Mucosa of stomach (tissue), 1 donor: ENCODE measurements at regions not wholly inside any gene's neighbourhood (a gene's known extent, or its start where the extent isn't known, plus 50 kb on each side); places are given as distances from the start of the nearest gene placed in this dataset.
"Not testable (repeated sequence)": the region's sequence is repeated elsewhere in the genome, so short reads cannot be mapped to it uniquely, and the experiment has no call there.

Experiments used
- H3K27me3 ChIP-seq: one replicate; pipeline ENCODE4 v1.7.0; 2013; ENCODE audit warnings: mild to moderate bottlenecking, low read length; ENCODE audit not compliant: control insufficient read depth, insufficient read depth
- H3K36me3 ChIP-seq: one replicate; pipeline ENCODE4 v1.7.0; 2013; ENCODE audit warnings: low read length; ENCODE audit not compliant: control insufficient read depth, insufficient read depth
- H3K4me1 ChIP-seq: one replicate; pipeline ENCODE4 v1.7.0; 2013; ENCODE audit warnings: mild to moderate bottlenecking, low read length; ENCODE audit not compliant: control insufficient read depth, insufficient read depth
- H3K4me3 ChIP-seq: one replicate; pipeline ENCODE4 v1.7.0; 2013; ENCODE audit warnings: low read length
- H3K9ac ChIP-seq: one replicate; pipeline ENCODE4 v1.7.0; 2013; ENCODE audit warnings: mild to moderate bottlenecking, low read length, moderate library complexity
- H3K9me3 ChIP-seq: one replicate; pipeline ENCODE4 v1.7.0; 2013; ENCODE audit warnings: mild to moderate bottlenecking, low read length, moderate library complexity; ENCODE audit not compliant: control insufficient read depth
- donor health status: Pancreatic carcinoma.

DNA sequence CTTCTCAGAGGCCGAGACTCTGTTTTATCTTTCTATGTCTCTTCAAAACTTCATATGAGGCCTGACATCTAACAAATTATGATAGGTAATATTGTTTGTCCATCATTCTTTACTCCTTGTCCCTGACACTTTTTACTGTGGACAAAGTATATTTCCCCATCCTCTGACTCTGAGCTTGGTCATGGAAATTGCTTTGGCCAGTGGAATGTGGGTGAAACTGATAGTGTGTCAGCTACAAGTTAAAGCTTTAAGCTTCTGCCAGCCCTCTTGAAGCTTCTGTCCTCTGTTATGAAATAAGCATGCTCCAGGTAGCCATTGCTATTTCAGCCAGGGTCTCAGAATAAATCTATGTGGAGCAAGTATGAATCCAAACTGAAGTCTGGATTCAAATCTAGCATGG lies 604.6 kb downstream of the BCOR start:
- Histone ChIP-seq H3K9me3 (no peaks in the 10 kb centered on the region), H3K4me1 (peaks cover 10% of the 10 kb centered on the region), H3K36me3 (no peaks in the 10 kb centered on the region), H3K4me3 (no peak overlapping the region), H3K27me3 (no peaks in the 10 kb centered on the region), H3K9ac (no peak overlapping the region)

DNA sequence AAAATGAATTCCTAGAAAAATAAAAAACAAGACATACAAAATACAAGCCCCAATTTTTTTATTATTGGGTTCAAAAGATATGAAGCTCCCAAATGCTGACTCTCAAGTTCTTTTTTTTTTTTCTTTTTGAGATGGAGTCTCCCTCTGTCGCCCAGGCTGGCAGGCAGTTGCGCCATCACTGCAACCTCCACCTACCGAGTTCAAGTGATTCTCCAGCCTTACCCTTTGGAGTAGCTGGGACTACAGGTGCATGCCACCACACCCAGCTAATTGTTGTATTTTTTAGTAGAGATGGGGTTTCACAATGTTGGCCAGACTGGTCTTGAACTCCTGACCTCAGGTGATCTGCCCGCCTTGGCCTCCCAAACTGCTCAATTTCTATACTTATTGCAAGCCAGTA lies 600.6 kb downstream of the BCOR start:
- H3K4me3 ChIP-seq, H3K9me3 ChIP-seq, H3K4me1 ChIP-seq, H3K27me3 ChIP-seq, H3K9ac ChIP-seq, H3K36me3 ChIP-seq: not testable (repeated sequence)

DNA sequence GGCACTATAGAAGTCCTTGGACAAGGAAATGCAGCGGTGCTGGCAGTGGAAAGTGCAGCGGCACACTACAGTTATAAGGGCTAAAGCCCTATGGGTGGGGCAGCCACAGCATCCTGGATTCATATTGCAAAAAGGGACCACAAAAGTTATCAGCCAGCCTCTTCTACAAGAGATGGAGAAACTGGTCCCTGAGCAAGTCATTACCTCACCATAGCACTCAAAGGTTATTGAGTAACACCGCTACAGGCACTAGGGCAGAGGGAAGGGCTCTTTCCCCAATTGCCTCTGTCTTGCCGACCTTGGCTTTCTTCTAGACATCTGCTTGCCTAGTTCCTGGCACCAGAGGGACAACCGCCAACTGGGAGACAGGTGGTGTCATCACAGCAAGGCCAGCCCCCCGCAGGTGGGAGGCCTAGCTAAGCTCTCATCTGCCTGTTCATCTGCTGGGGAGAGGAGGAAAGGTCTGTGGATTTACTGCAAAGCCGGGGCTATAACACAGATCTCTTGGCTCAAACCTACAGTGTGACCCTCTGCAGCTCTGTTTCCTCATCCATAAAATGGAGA lies 600.0 kb downstream of the BCOR start:
- H3K4me3 ChIP-seq = no peak overlapping the region
- no peaks in the 10 kb centered on the region for H3K9me3 ChIP-seq
- no peaks in the 10 kb centered on the region for H3K27me3 ChIP-seq
- peaks cover 6% of the 10 kb centered on the region for H3K4me1 ChIP-seq
- no peaks in the 10 kb centered on the region for H3K36me3 ChIP-seq
- no peak overlapping the region for H3K9ac ChIP-seq

DNA sequence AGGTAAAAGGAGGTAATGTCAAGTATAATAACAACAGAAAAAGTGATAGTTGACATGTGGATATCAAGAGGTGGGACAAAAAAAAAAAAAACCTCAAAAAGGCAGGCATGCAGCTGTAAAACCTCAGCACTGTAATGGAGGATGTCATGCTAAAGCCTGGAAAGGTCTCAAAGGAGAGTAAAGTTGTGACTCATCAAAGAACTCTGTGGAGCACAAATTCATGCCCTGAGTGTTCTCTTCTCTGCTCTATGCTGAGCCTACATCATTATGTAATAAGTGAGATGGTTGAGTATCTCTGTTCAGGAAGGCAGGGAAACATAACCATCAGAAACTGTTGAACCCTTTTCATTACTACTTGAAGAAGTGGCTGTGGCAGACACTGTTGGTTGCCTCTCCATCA lies 597.8 kb downstream of the BCOR start:
- Histone ChIP-seq H3K27me3 (no peaks in the 10 kb centered on the region), H3K4me1 (no peaks in the 10 kb centered on the region), H3K9ac (no peak overlapping the region), H3K4me3 (no peak overlapping the region), H3K36me3 (no peaks in the 10 kb centered on the region), H3K9me3 (no peaks in the 10 kb centered on the region)

DNA sequence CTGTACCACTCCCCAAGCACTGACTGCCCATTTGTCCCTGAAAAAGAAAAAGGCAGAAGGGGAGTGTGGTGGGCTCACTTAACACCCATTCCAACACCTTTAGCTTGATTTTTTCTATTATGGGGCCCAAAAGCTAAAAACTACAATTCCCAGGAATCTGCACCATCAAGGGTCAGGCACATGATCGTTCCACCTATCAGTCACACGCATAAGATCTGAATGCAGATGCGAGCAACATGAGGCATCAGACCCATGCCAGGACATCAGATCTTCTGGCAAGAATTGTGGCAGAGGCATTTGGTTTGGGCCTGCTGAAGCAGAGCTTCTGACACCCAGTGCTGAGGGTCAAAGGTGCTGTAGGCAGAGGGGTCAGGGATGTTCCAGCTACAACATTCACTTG lies 595.9 kb downstream of the BCOR start:
- Histone ChIP-seq H3K9ac (no peak overlapping the region), H3K36me3 (no peaks in the 10 kb centered on the region), H3K4me3 (no peak overlapping the region), H3K4me1 (no peaks in the 10 kb centered on the region), H3K9me3 (no peaks in the 10 kb centered on the region), H3K27me3 (no peaks in the 10 kb centered on the region)

DNA sequence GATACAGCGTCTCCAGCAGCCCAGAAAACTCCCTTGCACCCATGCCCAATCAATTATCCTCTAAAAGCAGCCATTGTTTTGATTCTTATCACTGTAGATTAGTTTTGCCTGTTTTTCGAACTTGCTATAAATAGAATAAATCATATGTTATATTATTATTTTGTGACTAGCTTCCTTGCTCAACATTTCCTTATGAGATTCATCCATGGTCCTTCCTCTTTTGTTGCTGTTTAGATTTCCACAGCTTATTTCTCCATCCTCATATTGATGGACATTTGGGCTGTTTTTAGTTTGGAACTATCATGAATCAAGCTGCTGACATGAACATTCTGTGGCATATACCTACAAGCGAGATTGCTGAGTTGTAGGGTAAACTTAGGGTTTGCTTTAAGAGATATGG lies 595.3 kb downstream of the BCOR start:
- no peaks in the 10 kb centered on the region for H3K9me3 ChIP-seq
- H3K4me1 ChIP-seq = no peaks in the 10 kb centered on the region
- no peaks in the 10 kb centered on the region for H3K27me3 ChIP-seq
- no peak overlapping the region for H3K9ac ChIP-seq
- H3K4me3 ChIP-seq = no peak overlapping the region
- no peaks in the 10 kb centered on the region for H3K36me3 ChIP-seq

DNA sequence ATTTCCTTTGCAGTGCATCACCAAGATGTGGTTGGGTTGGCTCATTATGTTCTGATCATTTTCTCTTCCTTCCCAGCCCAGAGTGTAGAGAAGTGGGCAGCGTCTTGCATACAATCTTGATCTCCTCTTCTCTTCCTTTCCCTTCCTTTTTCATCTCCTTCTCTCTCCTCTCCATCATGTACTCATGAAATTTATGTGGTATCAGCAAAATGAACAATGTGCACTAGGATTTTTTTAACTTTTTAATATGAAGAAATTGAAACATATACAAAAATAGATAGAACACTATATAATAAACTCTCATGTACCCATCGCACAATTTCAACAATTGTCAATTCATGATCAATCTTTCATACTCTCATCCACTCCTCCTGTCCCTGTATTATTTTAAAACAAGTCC lies 593.5 kb downstream of the BCOR start:
- no peak overlapping the region for H3K9ac ChIP-seq
- H3K27me3 ChIP-seq = no peaks in the 10 kb centered on the region
- H3K36me3 ChIP-seq = no peaks in the 10 kb centered on the region
- H3K4me3 ChIP-seq = no peak overlapping the region
- H3K4me1 ChIP-seq = no peaks in the 10 kb centered on the region
- no peaks in the 10 kb centered on the region for H3K9me3 ChIP-seq

DNA sequence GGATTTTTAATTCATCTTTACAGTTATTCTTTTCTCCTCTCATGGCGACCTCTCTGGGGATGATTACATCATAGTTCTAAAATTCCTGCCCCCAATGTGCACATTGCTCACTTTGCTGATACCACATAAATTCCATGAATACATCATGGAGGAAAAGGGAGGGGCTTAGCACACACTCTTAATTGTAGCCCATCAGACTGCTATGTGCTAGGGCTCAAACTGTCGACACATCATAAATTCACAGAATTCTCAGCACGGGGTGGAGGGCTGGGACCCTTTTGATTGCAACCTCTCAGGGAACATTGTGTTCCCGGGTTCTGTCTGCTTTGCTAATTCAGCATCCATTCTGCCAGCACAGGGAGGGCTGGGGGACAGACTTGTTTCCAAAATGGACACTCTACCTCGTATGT lies 592.9 kb downstream of the BCOR start:
- H3K27me3 ChIP-seq = no peaks in the 10 kb centered on the region
- no peak overlapping the region for H3K9ac ChIP-seq
- H3K36me3 ChIP-seq = no peaks in the 10 kb centered on the region

DNA sequence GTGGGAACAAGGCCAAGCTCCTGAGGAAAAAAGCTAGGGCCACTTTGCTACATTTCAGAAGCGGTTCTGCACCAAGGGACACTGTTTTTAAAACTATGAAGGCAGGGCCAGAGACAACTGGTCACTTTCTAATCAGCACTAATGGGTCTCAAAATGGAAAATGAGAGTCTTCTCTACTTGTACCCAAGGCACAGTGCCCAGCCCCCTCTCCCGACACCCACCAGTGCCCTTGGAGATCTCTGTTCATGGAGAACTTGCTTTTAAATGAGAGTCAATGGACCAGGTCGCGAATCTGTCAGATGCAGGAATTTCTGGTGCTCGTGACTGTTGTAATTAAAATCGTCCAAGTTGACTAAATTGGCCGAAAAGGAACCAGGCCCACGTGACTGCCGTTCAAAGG lies 591.6 kb downstream of the BCOR start:
- Histone ChIP-seq H3K9ac (no peak overlapping the region), H3K9me3 (no peaks in the 10 kb centered on the region), H3K4me3 (no peak overlapping the region), H3K36me3 (no peaks in the 10 kb centered on the region), H3K27me3 (no peaks in the 10 kb centered on the region), H3K4me1 (no peaks in the 10 kb centered on the region)

More for the DNA sequence above, 592.9 kb downstream of the BCOR start:
- no peaks in the 10 kb centered on the region for H3K9me3 ChIP-seq
- H3K4me3 ChIP-seq = no peak overlapping the region
- H3K4me1 ChIP-seq = no peaks in the 10 kb centered on the region

DNA sequence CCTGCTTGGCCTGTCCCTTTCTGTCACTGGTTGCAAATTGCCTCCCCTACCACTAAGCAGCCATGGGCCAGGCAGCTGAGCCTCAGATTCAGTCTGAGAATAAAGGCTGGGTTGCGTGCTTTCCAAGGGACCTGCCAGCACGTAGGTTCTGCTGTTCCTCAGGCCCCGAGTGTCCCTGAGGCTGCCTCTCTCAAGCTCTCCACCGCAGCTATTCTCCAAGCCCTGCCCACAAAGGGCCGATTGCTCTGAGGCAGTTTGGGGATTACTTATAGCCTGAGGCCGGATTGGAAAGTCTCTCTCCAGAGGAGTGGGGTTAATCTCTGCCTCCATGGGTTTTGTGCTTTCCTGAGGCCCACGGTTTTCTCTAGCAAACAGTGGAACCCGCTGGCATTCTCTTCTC lies 590.7 kb downstream of the BCOR start:
- Histone ChIP-seq H3K27me3 (no peaks in the 10 kb centered on the region), H3K9ac (no peak overlapping the region), H3K9me3 (no peaks in the 10 kb centered on the region), H3K4me1 (no peaks in the 10 kb centered on the region), H3K36me3 (no peaks in the 10 kb centered on the region), H3K4me3 (no peak overlapping the region)

DNA sequence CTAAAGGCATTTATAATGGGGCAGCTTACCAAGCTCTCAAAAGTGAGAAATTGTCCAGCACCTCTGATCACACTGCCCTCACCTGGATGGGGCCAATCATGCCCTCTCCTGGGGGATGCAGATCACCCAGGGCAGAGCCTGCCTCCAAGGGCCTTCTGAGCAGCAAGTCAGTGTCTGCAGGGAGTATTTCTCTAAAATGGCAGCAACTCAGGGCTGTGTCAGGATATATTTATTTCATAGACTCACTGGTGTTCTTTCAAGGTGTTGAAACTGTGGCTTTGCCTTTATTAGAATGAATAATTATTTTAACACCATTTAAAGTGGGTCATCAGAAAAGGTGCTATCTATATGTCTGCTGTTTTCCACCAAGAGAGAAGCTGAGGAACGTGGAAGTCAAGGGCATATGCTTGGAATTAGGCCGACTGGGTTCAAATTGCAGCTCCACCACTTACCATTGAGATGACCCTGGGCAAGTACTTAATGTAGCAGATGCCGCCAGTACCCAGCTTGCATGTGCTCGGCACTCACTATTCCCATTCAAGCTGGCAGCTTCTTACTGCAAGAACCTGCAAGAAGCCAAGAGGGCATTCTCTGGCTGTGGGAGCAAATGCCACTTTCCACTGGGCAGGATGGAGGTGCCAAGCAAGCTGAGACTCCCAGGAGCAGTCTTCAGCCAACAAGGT lies 590.0 kb downstream of the BCOR start:
- H3K9me3 ChIP-seq = no peaks in the 10 kb centered on the region
- H3K27me3 ChIP-seq = no peaks in the 10 kb centered on the region
- no peaks in the 10 kb centered on the region for H3K4me1 ChIP-seq
- H3K36me3 ChIP-seq = no peaks in the 10 kb centered on the region
- H3K4me3 ChIP-seq = no peak overlapping the region
- no peak overlapping the region for H3K9ac ChIP-seq

DNA sequence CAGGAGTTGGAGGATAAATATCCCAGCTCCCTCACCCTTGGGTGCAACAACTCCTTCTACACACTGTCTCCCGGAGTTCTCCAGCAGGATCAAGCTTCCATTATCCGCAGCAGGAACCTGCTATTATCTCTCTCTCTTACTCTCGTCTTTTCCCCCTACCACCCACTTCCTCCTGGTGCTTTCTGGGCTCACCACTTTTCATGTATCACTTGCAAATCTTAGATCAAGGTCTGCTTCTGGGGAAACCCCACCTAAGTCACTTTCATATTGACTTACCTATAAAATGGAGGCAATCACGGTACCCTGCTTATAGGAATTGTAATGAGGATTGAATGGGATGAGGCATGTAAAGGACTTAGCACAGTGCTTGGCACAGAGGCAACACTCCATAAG lies 589.5 kb downstream of the BCOR start:
- Histone ChIP-seq H3K4me1 (no peaks in the 10 kb centered on the region), H3K36me3 (no peaks in the 10 kb centered on the region), H3K9ac (no peak overlapping the region), H3K4me3 (no peak overlapping the region), H3K9me3 (no peaks in the 10 kb centered on the region), H3K27me3 (no peaks in the 10 kb centered on the region)

DNA sequence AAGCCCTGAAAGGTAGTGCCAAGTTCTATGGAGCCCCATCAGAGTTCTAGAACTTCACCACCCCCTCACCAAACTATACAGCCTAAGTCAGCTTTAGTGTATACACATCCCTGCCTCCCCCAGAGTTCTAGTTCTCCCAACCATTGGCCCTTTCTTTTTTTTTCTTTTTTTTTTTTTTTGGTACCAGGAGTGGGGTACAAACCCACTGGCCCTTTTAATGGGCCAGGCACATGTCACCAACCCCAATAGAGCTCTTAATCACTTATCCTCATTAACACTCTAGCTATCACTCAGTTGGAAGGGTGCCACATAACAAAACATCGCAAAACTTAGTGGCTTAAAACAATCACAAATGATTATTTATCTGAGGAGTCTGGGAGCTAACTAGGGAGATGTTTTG lies 588.6 kb downstream of the BCOR start:
- H3K9ac ChIP-seq = no peak overlapping the region
- H3K9me3 ChIP-seq = no peaks in the 10 kb centered on the region
- no peaks in the 10 kb centered on the region for H3K36me3 ChIP-seq
- H3K27me3 ChIP-seq = no peaks in the 10 kb centered on the region
- no peak overlapping the region for H3K4me3 ChIP-seq
- H3K4me1 ChIP-seq = no peaks in the 10 kb centered on the region
